Islet of Langerhans (tissue), 1 donor: ENCODE measurements at regions not wholly inside any gene's neighbourhood (a gene's known extent, or its start where the extent isn't known, plus 50 kb on each side); places are given as distances from the start of the nearest gene placed in this dataset.
A peak's percentile ranks its signal among the peaks of the same experiment; 100 is the strongest.

Experiments
- FAIRE-seq: peaks from one replicate; lab custom pipeline; 2011; peaks lifted over from hg19 to GRCh38; lab: Jason Lieb, UNC

DNA sequence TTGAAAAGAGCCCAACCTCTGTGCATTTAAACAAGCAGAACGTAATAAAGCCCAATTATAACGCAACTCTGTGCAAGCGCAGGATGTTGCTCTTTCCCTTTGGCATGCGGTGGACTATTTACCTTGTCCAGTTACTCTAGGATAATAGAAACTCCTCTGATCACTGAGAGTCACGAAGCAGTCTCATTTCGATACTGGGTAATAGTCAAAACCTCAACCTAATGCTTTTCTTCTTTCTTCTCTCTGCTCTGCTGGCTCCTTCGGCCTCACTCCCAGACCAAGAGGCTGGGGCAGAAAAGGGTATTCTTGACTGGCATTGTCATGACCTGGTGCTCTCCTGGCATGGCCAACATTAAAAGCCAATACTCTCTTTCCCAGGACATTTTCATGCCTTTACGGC, 89.7 kb upstream of the GCFC2 start:
- no peak for FAIRE-seq

DNA sequence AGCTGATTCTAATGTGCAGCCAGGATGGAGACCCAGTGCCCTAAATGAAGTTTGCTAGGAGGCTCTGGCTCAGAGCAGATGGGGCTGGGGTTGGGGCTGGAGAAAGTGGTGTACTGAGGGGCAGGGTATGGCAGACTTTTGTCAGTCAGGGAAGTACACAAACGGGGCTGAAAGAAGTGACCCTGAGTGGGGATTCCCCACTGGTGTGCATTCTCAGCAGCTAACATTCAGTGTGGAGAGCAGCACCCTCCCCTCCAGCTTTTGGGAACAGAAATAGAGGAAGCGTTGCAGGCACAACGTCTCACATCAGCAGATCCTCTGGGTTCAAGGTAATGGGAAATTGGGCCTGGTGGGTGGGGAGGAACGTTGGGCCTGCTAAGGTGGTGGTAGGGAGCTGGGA, 89.1 kb upstream of the GCFC2 start:
- FAIRE-seq = no peak

DNA sequence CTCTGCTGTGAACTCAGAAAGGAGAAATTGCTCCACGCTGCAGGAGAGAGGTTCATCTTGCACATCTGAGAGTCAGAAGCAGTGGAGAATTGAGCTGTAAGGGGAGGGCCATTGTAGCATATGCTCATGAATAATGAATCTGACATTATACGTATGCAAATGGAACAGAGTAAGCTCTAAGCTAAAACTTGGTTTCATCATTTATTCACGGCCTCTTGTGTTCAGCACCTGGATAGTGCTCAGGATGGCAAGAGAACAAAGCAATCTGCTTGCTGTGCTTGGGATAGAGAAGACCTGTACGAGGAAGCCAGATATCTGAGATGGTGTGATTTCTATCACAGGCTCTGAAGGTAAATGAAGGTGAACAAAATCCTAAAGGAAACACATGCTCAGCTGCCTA, 87.9 kb upstream of the GCFC2 start:
- FAIRE-seq = no peak

DNA sequence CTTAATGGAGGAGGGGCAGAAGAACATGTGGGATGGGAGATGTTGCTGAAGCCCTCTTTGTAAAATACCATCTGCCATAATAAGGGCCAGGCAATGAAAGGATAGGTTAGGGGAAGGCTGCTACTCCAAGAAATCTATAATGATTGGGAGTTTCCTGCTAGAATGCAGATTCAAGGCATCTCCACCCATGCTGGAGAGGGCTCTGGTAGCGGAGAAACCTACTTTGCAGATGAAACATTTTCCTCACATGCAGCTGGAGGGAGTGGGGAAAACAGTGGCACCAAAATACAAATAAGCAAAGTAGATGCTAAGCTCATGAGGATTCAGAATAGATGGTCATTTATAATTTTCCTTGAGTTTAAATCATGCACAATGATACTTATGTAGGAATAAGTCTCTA, 82.3 kb upstream of the GCFC2 start:
- no peak for FAIRE-seq

DNA sequence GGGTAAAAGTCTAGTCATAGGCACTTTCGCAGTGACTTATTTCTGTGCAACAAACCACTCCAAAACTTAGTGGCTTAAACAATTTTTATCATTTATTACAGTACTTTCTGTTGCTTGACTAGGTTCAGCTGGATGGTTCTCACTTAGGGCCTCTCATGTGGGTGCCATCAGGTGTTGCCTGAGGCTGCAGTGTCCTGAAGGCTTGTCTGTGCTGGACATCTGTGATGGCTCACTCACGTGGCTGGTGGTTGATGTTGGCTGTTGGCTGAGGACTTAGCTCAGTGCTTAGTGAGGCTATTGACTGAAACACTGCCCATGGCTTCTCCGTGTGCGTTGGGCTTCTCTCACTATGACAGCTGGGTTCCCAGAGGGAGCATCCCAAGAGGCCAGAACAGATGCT, 81.4 kb upstream of the GCFC2 start:
- FAIRE-seq = no peak

DNA sequence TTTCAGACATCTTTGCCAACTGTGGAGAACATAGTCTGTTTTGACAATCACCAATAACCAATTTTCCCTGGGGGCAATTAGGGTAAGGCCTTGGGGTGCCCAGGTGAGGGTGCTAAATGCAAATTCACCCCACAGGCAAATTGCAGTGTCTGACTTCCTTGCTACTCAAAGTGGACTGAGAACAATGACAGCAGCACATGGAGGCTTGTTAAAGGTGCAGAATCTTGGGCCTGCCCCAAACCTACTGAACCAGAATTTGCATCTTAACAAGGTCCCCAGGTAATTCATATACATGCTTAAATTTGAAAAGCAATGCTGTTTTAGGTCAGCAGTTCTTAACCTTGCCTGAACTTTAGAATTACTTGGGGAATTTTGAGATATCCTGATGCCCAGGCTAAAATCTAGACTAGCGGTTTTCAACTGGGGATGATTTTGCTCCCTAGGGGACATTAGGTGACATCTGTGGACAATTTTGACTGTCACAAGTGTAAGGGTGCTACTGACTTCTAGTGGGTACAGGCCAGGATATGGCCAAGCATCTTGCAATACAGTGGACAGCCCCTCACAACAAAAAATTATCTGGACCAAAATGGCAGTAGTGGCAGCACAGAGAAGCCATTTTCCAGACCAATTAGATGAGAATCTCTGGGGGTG, 80.2 kb upstream of the GCFC2 start:
- no peak for FAIRE-seq

DNA sequence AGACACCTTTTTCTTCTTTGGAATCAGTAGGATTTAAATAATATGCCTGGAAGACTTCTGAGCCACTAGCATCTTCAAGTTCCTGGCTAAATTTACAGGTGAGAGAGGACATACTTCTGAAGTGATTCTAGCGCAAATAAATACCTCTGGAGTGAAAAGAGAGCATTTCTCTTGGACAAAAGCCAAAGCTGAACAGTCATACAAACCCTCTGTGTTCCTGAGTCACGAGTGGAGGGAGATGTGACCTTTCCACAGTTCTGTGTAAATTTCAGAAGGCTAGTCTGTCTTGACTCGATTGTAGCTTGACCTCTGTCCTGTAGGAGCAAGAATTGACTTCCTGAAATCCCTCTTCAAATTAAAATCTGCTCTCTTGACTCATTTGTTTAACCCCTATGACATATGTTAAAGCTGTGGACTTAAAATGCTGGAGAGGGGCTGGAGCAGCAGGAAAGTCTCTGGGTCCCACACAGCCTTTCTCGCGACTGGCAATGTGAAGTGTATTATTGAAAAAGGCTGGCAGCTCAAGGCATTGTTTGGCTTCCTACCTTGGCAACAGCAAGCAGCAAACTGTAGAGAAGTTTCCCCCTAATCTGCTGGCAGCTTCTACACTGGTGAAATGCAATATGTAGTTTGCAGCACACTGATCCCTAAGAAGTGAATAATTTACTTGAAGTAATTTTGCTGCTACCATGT, 79.6 kb upstream of the GCFC2 start:
- FAIRE-seq = no peak

DNA sequence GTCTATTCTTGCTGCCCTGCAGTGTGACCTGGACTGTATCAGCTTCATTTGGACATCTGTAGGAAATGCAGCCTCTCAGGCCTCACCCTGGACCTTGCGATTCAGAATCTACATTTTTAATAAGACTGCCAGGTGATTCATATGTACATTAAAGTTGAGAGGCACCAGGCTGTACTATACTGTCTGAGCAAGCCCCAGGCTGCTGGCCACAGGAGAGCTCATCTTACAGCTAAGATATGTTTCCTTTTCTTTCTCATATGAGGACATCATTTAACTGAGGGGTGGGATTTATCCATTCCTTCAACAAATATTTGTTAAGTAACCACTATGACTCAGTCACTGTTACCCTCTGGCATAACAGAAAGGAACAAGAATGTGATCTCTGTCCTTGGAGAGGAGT, 78.2 kb upstream of the GCFC2 start:
- no peak for FAIRE-seq

DNA sequence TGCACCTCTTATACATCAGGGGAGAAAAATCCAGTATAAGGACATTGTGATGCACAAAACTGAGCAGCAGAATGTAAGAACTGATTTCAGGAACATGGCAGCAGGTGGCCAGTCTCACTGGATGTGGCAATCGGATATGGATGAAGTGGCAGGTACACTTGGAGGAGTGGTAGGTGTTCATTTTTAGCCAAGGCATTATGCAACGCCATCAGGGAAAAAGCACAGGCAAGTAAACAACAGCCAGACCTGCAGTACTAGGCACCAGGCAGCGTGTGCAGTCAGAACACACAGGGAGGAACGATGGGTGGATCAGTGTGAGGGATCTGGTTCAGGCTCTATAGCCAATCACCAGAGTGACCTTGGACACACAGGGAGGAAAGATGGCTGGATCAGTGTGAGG, 77.4 kb upstream of the GCFC2 start:
- no peak for FAIRE-seq

DNA sequence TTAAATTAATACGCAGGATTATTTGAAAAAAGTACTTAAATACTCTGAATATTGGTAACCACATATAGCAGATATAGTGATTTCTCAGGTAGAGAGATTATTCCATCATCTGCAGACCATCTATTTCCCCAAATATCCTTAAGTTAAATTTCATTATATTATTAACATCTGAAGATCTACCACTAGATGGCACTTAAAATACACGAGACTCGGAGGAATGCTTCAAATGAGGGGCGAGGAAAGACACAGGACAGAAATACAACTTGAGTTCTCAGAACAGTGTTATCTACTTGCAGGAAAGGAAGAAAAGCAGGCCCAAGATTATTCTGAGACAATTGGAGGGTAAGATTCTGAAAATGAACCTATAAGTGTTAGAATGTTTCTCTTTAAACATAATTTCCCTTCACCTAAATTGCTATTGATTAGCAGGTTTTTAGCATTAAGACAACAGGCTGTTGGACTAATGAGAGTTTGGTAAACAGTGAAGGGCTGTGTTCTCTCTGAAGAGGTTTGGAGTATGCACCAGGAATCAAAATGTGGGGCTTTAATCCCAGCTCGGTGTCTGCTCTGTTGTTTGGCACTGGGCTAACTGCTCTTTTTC, 76.9 kb upstream of the GCFC2 start:
- FAIRE-seq = peak; percentile 96

DNA sequence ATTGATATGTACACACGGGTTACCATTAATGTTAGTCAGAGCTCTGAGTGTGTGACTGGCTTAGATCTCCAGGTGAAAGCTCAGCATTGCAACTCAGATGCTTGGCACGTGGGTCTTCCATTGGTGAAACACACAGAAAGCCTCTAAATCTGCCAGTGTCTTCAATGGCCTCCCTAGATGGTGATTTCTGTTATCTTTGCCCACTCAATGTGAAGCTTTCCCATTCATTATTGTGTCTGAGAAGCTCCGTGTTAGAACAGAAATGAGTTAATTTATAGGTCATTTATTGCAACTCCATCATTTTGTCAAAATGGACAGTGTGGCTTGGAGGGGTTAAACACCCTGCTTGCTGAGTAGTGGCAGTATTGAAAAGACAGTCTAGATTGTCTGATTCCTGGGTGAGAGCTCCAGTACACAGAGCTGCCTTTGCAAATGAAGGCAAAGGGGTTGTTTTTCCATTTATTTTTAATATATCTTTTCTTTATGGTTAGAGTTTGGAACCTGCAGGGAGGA, 64.7 kb upstream of the GCFC2 start:
- FAIRE-seq = no peak

DNA sequence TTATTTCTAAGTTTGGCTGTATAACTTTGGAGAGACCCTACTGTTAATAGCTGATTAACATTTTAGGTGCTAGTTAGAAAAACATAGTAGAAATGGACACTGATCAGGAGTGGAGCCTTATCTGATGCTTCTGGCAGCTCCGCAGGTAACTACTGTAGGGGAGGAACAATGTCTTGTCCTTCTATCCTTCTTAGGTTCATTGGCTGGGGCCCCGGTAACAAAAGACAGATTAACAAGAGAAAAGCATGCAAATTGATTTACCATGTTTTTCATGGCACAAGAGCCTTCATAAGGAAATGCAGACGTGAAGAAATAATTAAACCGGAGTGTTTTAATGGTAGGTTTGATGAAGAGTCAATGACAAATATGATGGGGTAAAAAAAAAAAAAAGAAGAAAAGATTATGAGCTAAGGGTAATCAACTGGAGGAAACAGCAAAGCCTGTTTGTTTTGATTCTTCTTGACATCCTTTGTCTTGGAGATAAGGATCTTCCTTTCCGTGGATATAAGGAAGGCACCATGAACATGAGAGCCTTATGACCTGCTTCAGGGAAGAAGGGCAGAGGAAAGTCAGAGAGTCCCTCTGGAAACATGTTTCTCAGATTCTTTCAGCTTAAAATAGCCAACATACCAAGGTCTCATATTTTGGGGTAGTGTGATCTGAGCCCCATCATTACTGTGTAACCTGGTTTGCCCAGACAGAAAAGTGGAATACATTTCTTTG, 62.4 kb upstream of the GCFC2 start:
- FAIRE-seq = no peak

DNA sequence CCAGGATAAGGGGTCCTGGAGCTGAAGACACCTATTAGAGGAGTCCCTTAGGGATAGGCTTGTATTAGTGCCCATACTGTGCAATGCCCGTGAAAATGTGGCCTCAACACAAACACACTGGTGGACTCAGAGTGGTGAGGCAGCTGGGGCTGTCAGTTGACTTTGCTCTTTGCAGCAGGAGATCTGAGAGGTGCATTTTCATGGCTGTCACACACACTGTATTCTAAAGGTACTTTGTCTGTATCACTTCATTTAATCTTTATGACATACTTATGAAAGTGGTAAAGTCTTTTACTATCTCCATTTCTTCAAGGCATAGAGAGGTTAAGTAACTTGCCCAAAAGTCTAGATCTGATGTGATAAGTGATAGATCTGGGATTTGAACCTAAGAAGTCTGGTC, 55.1 kb upstream of the GCFC2 start:
- FAIRE-seq = no peak

DNA sequence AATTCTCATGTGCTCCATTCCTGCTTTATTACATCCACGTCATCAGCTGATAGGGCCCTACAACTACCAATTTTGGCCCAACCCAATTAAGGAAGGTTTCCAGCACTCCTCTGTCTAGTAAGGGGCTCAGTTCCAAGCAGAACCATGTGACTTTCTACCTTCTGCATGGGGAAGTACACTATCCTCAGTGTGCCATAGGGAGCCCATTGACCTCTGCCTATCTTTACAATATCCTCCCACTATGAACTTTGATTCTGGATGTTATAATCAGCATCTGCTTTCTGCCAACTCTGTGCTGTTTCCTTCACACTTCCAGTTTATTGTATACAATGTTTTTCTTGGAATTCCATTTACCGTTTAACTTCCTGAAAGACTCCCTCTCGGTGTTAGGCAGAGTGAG, 53.9 kb upstream of the GCFC2 start:
- no peak for FAIRE-seq
